ENCODE measurements at regions not wholly inside any gene's neighbourhood (a gene's known extent, or its start where the extent isn't known, plus 50 kb on each side); places are given as distances from the start of the nearest gene placed in this dataset.

GRCh38 chr6:71466362-71466761, 177.8 kb downstream of the OGFRL1 start:
- Histone ChIP-seq H3K56ac (ENCODE audit: insufficient read length, low read depth, low read length) (no peak overlapping the region), H3K79me1 (ENCODE audit: insufficient read depth, low read depth, low read length, poor library complexity, severe bottlenecking) (no peaks in the 10 kb centered on the region), H2BK20ac (ENCODE audit: low read depth, low read length, poor library complexity, severe bottlenecking) (no peak overlapping the region), H3K79me2 (ENCODE audit: insufficient read depth, low read length) (no peaks in the 10 kb centered on the region), H3K23me2 (ENCODE audit: insufficient read length, low read depth, low read length, poor library complexity, severe bottlenecking) (no peaks in the 10 kb centered on the region), H3K4me2 (ENCODE audit: insufficient read depth, insufficient read length, low read length) (no peak overlapping the region), H3K14ac (ENCODE audit: insufficient read depth, low read length) (no peak overlapping the region), H2BK120ac (ENCODE audit: low read depth, low read length, poor library complexity, severe bottlenecking) (no peak overlapping the region), H3K9ac (ENCODE audit: extremely low read depth, insufficient read length, low read length) (no peak overlapping the region), H3K27me3 (ENCODE audit: insufficient read depth, low read length) (no peaks in the 10 kb centered on the region), H2BK15ac (ENCODE audit: low read depth, low read length) (no peak overlapping the region), H3K4me1 (ENCODE audit: insufficient read depth, low read length) (no peaks in the 10 kb centered on the region), H3K9me3 (ENCODE audit: control insufficient read depth, low read depth, low read length) (peaks cover 6% of the 10 kb centered on the region), H2AFZ (ENCODE audit: low read length) (no peak overlapping the region), H3K27ac (ENCODE audit: insufficient read length, low read depth, low read length) (no peak overlapping the region), H3K4ac (ENCODE audit: low read depth, low read length) (no peak overlapping the region), H2AK5ac (ENCODE audit: insufficient read length, low read length) (no peak overlapping the region), H3K18ac (ENCODE audit: insufficient read length, low read depth, low read length) (no peak overlapping the region), H4K91ac (ENCODE audit: insufficient read length, low read depth, low read length) (no peak overlapping the region), H3K23ac (ENCODE audit: insufficient read length, low read depth, low read length) (no peak overlapping the region), H2BK12ac (ENCODE audit: insufficient read length, low read depth, low read length) (no peak overlapping the region), H4K20me1 (ENCODE audit: control insufficient read depth, insufficient read depth, insufficient read length) (no peaks in the 10 kb centered on the region), H2BK5ac (ENCODE audit: insufficient read length, low read length) (no peak overlapping the region), H4K8ac (replicated peaks; ENCODE audit: insufficient read length, low read depth, low read length) (no peak overlapping the region), H3T11ph (ENCODE audit: low read length) (no peak overlapping the region), H4K5ac (ENCODE audit: insufficient read length, low read depth, low read length) (no peak overlapping the region)
- TF ChIP-seq, protein P1, sequence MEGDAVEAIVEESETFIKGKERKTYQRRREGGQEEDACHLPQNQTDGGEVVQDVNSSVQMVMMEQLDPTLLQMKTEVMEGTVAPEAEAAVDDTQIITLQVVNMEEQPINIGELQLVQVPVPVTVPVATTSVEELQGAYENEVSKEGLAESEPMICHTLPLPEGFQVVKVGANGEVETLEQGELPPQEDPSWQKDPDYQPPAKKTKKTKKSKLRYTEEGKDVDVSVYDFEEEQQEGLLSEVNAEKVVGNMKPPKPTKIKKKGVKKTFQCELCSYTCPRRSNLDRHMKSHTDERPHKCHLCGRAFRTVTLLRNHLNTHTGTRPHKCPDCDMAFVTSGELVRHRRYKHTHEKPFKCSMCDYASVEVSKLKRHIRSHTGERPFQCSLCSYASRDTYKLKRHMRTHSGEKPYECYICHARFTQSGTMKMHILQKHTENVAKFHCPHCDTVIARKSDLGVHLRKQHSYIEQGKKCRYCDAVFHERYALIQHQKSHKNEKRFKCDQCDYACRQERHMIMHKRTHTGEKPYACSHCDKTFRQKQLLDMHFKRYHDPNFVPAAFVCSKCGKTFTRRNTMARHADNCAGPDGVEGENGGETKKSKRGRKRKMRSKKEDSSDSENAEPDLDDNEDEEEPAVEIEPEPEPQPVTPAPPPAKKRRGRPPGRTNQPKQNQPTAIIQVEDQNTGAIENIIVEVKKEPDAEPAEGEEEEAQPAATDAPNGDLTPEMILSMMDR (conservative IDR thresholded peaks at IDR 0.05): no peak
- H3K36me3 Mint-ChIP-seq (ENCODE audit: insufficient read depth in 1 of 3, low read depth in 3 of 3): peaks cover 2 to 11% (median 6%) of the 10 kb centered on the region in 3 experiments; a peak in 5 of 7 replicates
- no peak overlapping the region for H3K4me3 Mint-ChIP-seq
- no CpG with 5 or more reads among the region's 1 CpG for WGBS (ENCODE audit: extremely low coverage, insufficient read length, low lambda C conversion rate)
- no peaks in the 10 kb centered on the region for H3K27me3 Mint-ChIP-seq (ENCODE audit: low read depth)
- H3K27ac Mint-ChIP-seq: no peak overlapping the region
- no peak for DNase-seq
- H3K9me3 Mint-ChIP-seq: peaks cover 23 to 28% of the 10 kb centered on the region in 2 experiments; a peak in 4 of 5 replicates
- H3K4me1 Mint-ChIP-seq: no peaks in the 10 kb centered on the region
